Parathyroid adenoma (tissue), 2 donors: ENCODE measurements at regions not wholly inside any gene's neighbourhood (a gene's known extent, or its start where the extent isn't known, plus 50 kb on each side); places are given as distances from the start of the nearest gene placed in this dataset.

Experiments used
- H2AFZ ChIP-seq: fragments of 300-600 bp; sonication (generic); one replicate; pipeline ENCODE4 v1.7.0; 2017; ENCODE audit warnings: antibody characterized with exemption, mild to moderate bottlenecking
- H3K27ac ChIP-seq: fragments of 300-600 bp; sonication (generic); one replicate; pipeline ENCODE4 v1.7.0; 2017
- H3K27me3 ChIP-seq: fragments of 300-600 bp; sonication (generic); one replicate; pipeline ENCODE4 v1.7.0; 2017; ENCODE audit warnings: low read length; ENCODE audit not compliant: control insufficient read depth, insufficient read depth
- H3K36me3 ChIP-seq: fragments of 300-600 bp; sonication (generic); one replicate; pipeline ENCODE4 v1.7.0; 2017; ENCODE audit warnings: low read length; ENCODE audit not compliant: control insufficient read depth, insufficient read depth
- H3K4me1 ChIP-seq: fragments of 300-600 bp; sonication (generic); one replicate; pipeline ENCODE4 v1.7.0; 2017; ENCODE audit warnings: control low read depth
- H3K4me2 ChIP-seq: fragments of 300-600 bp; sonication (generic); one replicate; pipeline ENCODE4 v1.7.0; 2017; ENCODE audit warnings: low read length
- H3K4me3 ChIP-seq: fragments of 300-600 bp; sonication (generic); one replicate; pipeline ENCODE4 v1.7.0; 2017; ENCODE audit warnings: low read depth, low read length
- H3K79me2 ChIP-seq: fragments of 300-600 bp; sonication (generic); one replicate; pipeline ENCODE4 v1.7.0; 2017; ENCODE audit warnings: control low read depth
- H3K9ac ChIP-seq: fragments of 300-600 bp; sonication (generic); one replicate; pipeline ENCODE4 v1.7.0; 2017; ENCODE audit warnings: mild to moderate bottlenecking
- H3K9me3 ChIP-seq: fragments of 300-600 bp; sonication (generic); one replicate; pipeline ENCODE4 v1.7.0; 2017; ENCODE audit warnings: low read length; ENCODE audit not compliant: control insufficient read depth
- CTCF ChIP-seq: fragments of 300-600 bp; sonication (generic); IDR thresholded peaks from one replicate; pipeline ENCODE4 v1.7.0; 2017; ENCODE audit warnings: antibody characterized with exemption, mild to moderate bottlenecking
- donor health status: primary hyperparathyroidism.

DNA sequence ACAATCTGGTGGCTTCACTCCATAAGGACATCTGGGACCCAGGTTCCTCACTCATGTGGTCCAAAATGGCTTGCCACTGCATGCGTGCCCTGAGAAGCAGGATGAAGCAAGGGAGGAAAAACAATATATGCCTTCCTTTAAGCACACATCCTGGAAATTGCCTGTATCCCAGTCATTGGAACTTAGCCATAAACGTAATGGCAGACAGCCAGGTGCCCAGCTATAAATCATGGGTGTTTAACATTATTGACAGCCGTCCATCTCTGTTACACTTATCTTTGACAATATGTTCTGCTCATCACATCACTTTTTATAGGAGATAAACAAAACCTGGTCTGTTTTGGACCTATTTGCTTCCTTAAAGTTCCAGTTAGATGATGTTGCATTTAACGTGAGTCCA, 181.0 kb downstream of the AASDH start:
- Histone ChIP-seq H3K27me3 (no peaks in the 10 kb centered on the region), H3K79me2 (no peaks in the 10 kb centered on the region), H3K36me3 (no peaks in the 10 kb centered on the region), H3K27ac (no peak overlapping the region), H3K4me1 (no peaks in the 10 kb centered on the region), H3K9me3 (no peaks in the 10 kb centered on the region), H3K9ac (no peak overlapping the region), H3K4me3 (no peak overlapping the region), H3K4me2 (no peak overlapping the region), H2AFZ (no peak overlapping the region)
- TF ChIP-seq CTCF = no peak

DNA sequence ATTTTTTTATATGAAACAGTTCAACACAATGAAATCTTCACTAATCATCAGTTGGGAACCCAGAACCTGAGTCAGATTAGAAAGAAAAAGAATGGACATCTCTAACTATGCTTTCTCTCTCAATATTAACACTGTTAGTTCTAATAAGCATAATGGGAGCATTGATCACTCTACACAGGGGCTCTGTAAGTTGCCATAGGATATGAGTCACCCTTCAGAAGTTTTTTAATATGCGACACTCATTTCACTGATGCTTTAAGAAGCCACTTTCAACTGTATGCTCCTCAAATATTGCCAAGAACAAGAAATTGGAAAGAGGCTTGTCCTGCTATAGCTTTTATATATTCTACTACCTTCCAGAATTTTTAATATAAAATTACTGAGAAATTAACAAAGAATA, 187.0 kb downstream of the AASDH start:
- H3K9ac ChIP-seq = no peak overlapping the region
- no peaks in the 10 kb centered on the region for H3K36me3 ChIP-seq
- H3K4me3 ChIP-seq = no peak overlapping the region
- no peaks in the 10 kb centered on the region for H3K27me3 ChIP-seq
- H3K79me2 ChIP-seq = no peaks in the 10 kb centered on the region
- H2AFZ ChIP-seq = no peak overlapping the region
- H3K27ac ChIP-seq = no peak overlapping the region
- TF ChIP-seq CTCF = no peak
- no peaks in the 10 kb centered on the region for H3K4me1 ChIP-seq
- no peak overlapping the region for H3K4me2 ChIP-seq
- H3K9me3 ChIP-seq = no peaks in the 10 kb centered on the region

DNA sequence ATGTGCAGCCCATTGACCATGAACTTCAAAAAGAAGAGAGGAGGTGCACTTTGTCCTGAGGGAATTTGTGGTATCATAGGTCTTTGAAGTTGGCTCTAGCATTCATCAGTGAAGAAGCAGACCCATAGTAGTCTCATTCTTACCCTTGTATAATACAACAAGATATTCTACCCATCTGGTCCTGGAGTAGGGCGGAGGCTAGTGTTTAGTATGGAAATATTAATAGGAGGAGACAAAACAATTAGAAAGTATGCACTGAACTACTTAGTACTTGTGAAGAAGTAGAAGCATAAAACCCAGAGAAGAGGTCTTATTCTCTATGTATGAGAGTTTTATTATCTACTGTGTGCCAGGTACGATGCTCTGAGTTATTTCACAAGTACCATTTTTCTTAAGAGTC, 189.0 kb downstream of the AASDH start:
- TF ChIP-seq CTCF = no peak
- Histone ChIP-seq H3K4me1 (no peaks in the 10 kb centered on the region), H3K9me3 (no peaks in the 10 kb centered on the region), H3K27ac (no peak overlapping the region), H3K27me3 (no peaks in the 10 kb centered on the region), H3K9ac (no peak overlapping the region), H3K4me3 (no peak overlapping the region), H3K36me3 (no peaks in the 10 kb centered on the region), H3K79me2 (no peaks in the 10 kb centered on the region), H2AFZ (no peak overlapping the region), H3K4me2 (no peak overlapping the region)

GRCh38 chr4:56197387-56197786, 189.9 kb downstream of the AASDH start:
- H3K36me3 ChIP-seq = no peaks in the 10 kb centered on the region
- H3K4me2 ChIP-seq = no peak overlapping the region
- no peak overlapping the region for H3K4me3 ChIP-seq
- H3K9me3 ChIP-seq = no peaks in the 10 kb centered on the region
- no peaks in the 10 kb centered on the region for H3K79me2 ChIP-seq
- H2AFZ ChIP-seq = no peak overlapping the region
- H3K27me3 ChIP-seq = no peaks in the 10 kb centered on the region
- no peaks in the 10 kb centered on the region for H3K4me1 ChIP-seq
- no peak overlapping the region for H3K27ac ChIP-seq
- no peak for TF ChIP-seq CTCF
- H3K9ac ChIP-seq = no peak overlapping the region

- Histone ChIP-seq H3K4me1 (no peaks in the 10 kb centered on the region), H3K9ac (no peak overlapping the region), H3K27me3 (no peaks in the 10 kb centered on the region), H2AFZ (no peak overlapping the region), H3K36me3 (no peaks in the 10 kb centered on the region), H3K79me2 (no peaks in the 10 kb centered on the region), H3K9me3 (no peaks in the 10 kb centered on the region), H3K4me2 (no peak overlapping the region), H3K4me3 (no peak overlapping the region), H3K27ac (no peak overlapping the region)
- no peak for TF ChIP-seq CTCF
Observed at GRCh38 chr4:56195025-56195424, 192.3 kb downstream of the AASDH start.
